H9 (cell line): ENCODE measurements at regions not wholly inside any gene's neighbourhood (a gene's known extent, or its start where the extent isn't known, plus 50 kb on each side); places are given as distances from the start of the nearest gene placed in this dataset.

ENCODE experiments used
- DNase-seq: peaks from one replicate; pipeline ENCODE4 v3.0.0-alpha.2; 2017
- H2AFZ ChIP-seq: one replicate; pipeline ENCODE4 v1.6.1; 2013; ENCODE audit warnings: mild to moderate bottlenecking, low read length, control low read depth, moderate library complexity
- H2AK5ac ChIP-seq: 2 replicates; pipeline ENCODE4 v1.6.1; 2013; ENCODE audit warnings: low read length, control low read depth, mixed read lengths; ENCODE audit not compliant: insufficient read length
- H2BK120ac ChIP-seq: one replicate; pipeline ENCODE4 v1.6.1; 2013; ENCODE audit warnings: low read depth, mild to moderate bottlenecking, low read length, control low read depth, inconsistent platforms; ENCODE audit not compliant: poor library complexity, severe bottlenecking
- H2BK12ac ChIP-seq: 2 replicates; pipeline ENCODE4 v1.6.1; 2013; ENCODE audit warnings: low read length, control low read depth, mixed read lengths, low read depth; ENCODE audit not compliant: insufficient read length
- H2BK15ac ChIP-seq: 2 replicates; pipeline ENCODE4 v1.6.1; 2013; ENCODE audit warnings: low read depth, low read length, control low read depth
- H2BK20ac ChIP-seq: one replicate; pipeline ENCODE4 v1.6.1; 2013; ENCODE audit warnings: low read depth, mild to moderate bottlenecking, low read length, control low read depth, inconsistent platforms; ENCODE audit not compliant: poor library complexity, severe bottlenecking
- H2BK5ac ChIP-seq: 2 replicates; pipeline ENCODE4 v1.6.1; 2013; ENCODE audit warnings: low read length, control low read depth, mixed read lengths; ENCODE audit not compliant: insufficient read length
- H3K14ac ChIP-seq: 2 replicates; pipeline ENCODE4 v1.6.1; 2013; ENCODE audit warnings: low read length, control low read depth; ENCODE audit not compliant: insufficient read depth
- H3K18ac ChIP-seq: 2 replicates; pipeline ENCODE4 v1.6.1; 2013; ENCODE audit warnings: low read depth, mild to moderate bottlenecking, mixed read lengths, low read length, control low read depth; ENCODE audit not compliant: insufficient read length
- H3K23ac ChIP-seq: 2 replicates; pipeline ENCODE4 v1.6.1; 2013; ENCODE audit warnings: low read length, control low read depth, mixed read lengths, low read depth; ENCODE audit not compliant: insufficient read length
- H3K23me2 ChIP-seq: 2 replicates; pipeline ENCODE4 v1.6.1; 2013; ENCODE audit warnings: low read depth, mild to moderate bottlenecking, mixed read lengths, low read length, control low read depth; ENCODE audit not compliant: insufficient read length, poor library complexity, severe bottlenecking
- H3K27ac ChIP-seq: 2 replicates; pipeline ENCODE4 v1.5.1; 2013; ENCODE audit warnings: low read length, control low read depth, mixed read lengths, low read depth; ENCODE audit not compliant: insufficient read length
- H3K27me3 ChIP-seq: 2 replicates; pipeline ENCODE4 v1.6.1; 2013; ENCODE audit warnings: low read length, control low read depth, inconsistent platforms; ENCODE audit not compliant: insufficient read depth
- H3K4ac ChIP-seq: 2 replicates; pipeline ENCODE4 v1.6.1; 2013; ENCODE audit warnings: low read depth, mild to moderate bottlenecking, control low read depth, inconsistent platforms, low read length, moderate library complexity
- H3K4me1 ChIP-seq: 2 replicates; pipeline ENCODE4 v1.6.1; 2013; ENCODE audit warnings: low read length, control low read depth, inconsistent platforms; ENCODE audit not compliant: insufficient read depth
- H3K4me2 ChIP-seq: 2 replicates; pipeline ENCODE4 v1.6.1; 2013; ENCODE audit warnings: low read length, control low read depth, mixed read lengths; ENCODE audit not compliant: insufficient read length, insufficient read depth
- H3K56ac ChIP-seq: 2 replicates; pipeline ENCODE4 v1.6.1; 2013; ENCODE audit warnings: low read depth, mild to moderate bottlenecking, mixed read lengths, low read length, control low read depth; ENCODE audit not compliant: insufficient read length
- H3K79me1 ChIP-seq: 2 replicates; pipeline ENCODE4 v1.6.1; 2013; ENCODE audit warnings: low read depth, mild to moderate bottlenecking, moderate library complexity, low read length, control low read depth, inconsistent platforms; ENCODE audit not compliant: insufficient read depth, poor library complexity, severe bottlenecking
- H3K79me2 ChIP-seq: 2 replicates; pipeline ENCODE4 v1.6.1; 2013; ENCODE audit warnings: low read length, control low read depth, inconsistent platforms; ENCODE audit not compliant: insufficient read depth
- H3K9ac ChIP-seq: 2 replicates; pipeline ENCODE4 v1.6.1; 2013; ENCODE audit warnings: low read length, control low read depth, mixed read lengths; ENCODE audit not compliant: insufficient read length; ENCODE audit errors: extremely low read depth
- H3K9me3 ChIP-seq: one replicate; pipeline ENCODE4 v1.6.1; 2013; ENCODE audit warnings: low read depth, low read length, inconsistent platforms; ENCODE audit not compliant: control insufficient read depth
- H3T11ph ChIP-seq: one replicate; pipeline ENCODE4 v1.6.1; 2013; ENCODE audit warnings: mild to moderate bottlenecking, low read length, control low read depth, inconsistent platforms
- H4K20me1 ChIP-seq: one replicate; pipeline ENCODE4 v1.6.1; 2013; ENCODE audit not compliant: control insufficient read depth, insufficient read length, insufficient read depth
- H4K5ac ChIP-seq: 2 replicates; pipeline ENCODE4 v1.6.1; 2013; ENCODE audit warnings: low read depth, mild to moderate bottlenecking, mixed read lengths, low read length, control low read depth; ENCODE audit not compliant: insufficient read length
- H4K8ac ChIP-seq: replicated peaks from 2 replicates; pipeline ENCODE4 v1.6.1; 2013; ENCODE audit warnings: low read length, control low read depth, mixed read lengths, low read depth; ENCODE audit not compliant: insufficient read length
- H4K91ac ChIP-seq: 2 replicates; pipeline ENCODE4 v1.6.1; 2013; ENCODE audit warnings: low read depth, mild to moderate bottlenecking, moderate library complexity, mixed read lengths, low read length, control low read depth; ENCODE audit not compliant: insufficient read length
- H3K27ac Mint-ChIP-seq, 3 experiments: 2 replicates in 2 of 3; 3 replicates in 1 of 3; pipeline ENCODE4 v1.8.0; 2020 to 2021; ENCODE audit warnings: mixed read lengths in 3 of 3, mild to moderate bottlenecking in 1 of 3, moderate library complexity in 1 of 3
- H3K27me3 Mint-ChIP-seq: 2 replicates; pipeline ENCODE4 v1.8.0; 2021; ENCODE audit warnings: low read depth, mild to moderate bottlenecking, moderate library complexity, mixed read lengths
- H3K36me3 Mint-ChIP-seq, 3 experiments: 2 replicates in 2 of 3; 3 replicates in 1 of 3; pipeline ENCODE4 v1.8.0; 2020 to 2021; ENCODE audit warnings: low read depth in 3 of 3, mixed read lengths in 3 of 3; ENCODE audit not compliant: insufficient read depth in 1 of 3
- H3K4me1 Mint-ChIP-seq, 2 experiments: 2 replicates each; pipeline ENCODE4 v1.8.0; 2020; ENCODE audit warnings: mixed read lengths in 2 of 2
- H3K4me3 Mint-ChIP-seq, 2 experiments: 2 replicates in 1 of 2; 3 replicates in 1 of 2; pipeline ENCODE4 v1.8.0; 2020 to 2021; ENCODE audit warnings: mild to moderate bottlenecking in 2 of 2, mixed read lengths in 2 of 2, moderate library complexity in 1 of 2
- H3K9me3 Mint-ChIP-seq, 2 experiments: 2 replicates in 1 of 2; 3 replicates in 1 of 2; pipeline ENCODE4 v1.8.0; 2020; ENCODE audit warnings: mild to moderate bottlenecking in 2 of 2, mixed read lengths in 2 of 2, moderate library complexity in 1 of 2
- CTCF ChIP-seq: fragments of 200-600 bp; sonication (generic); conservative IDR thresholded peaks from 3 replicates; pipeline ENCODE4 v1.8.0; 2021; ENCODE audit warnings: antibody characterized with exemption, mild to moderate bottlenecking
- WGBS: extraction: QIAGEN DNeasy Blood & Tissue Kit; methylation state at CpG from one replicate; pipeline ENCODE4 v1.1.7; 2013; ENCODE audit warnings: missing lambda C conversion rate, low lambda C conversion rate, mixed read lengths; ENCODE audit not compliant: insufficient read length; ENCODE audit errors: extremely low coverage; 5-methylcytosine and 5-hydroxymethylcytosine counted together

DNA sequence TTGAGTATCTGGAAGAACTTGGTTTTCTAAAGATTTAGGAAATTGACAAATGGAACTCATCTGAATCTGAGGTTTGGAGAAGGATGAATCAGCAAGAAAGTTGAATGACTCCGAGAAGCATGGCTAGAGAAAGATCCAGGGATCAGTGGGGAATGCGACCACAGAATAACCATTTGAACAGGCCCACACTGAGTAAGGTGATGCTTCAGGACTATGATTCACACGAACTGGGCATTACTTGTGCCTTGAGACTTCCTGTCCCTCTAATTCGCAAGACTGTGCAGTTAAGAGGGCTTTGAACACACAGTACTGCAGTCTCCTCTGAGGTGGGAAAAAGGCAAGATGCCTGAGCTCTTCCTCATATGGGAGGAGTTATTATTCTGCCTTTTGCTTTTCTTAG is 395.5 kb upstream of the POM121L12 start:
- Histone ChIP-seq H4K91ac (no peak overlapping the region), H3K27me3 (no peaks in the 10 kb centered on the region), H3K18ac (no peak overlapping the region), H3K56ac (no peak overlapping the region), H3K4ac (no peak overlapping the region), H3K4me1 (peaks cover 5% of the 10 kb centered on the region; the same call in 1 of the 2 replicates), H4K8ac (no peak overlapping the region), H2BK20ac (no peak overlapping the region), H4K5ac (no peak overlapping the region), H3K14ac (no peak overlapping the region), H3K79me1 (no peaks in the 10 kb centered on the region), H3K27ac (no peak overlapping the region), H3K23me2 (no peaks in the 10 kb centered on the region), H2AFZ (no peak overlapping the region), H3K9me3 (no peaks in the 10 kb centered on the region), H3T11ph (no peak overlapping the region), H3K4me2 (no peak overlapping the region), H3K23ac (no peak overlapping the region), H4K20me1 (no peaks in the 10 kb centered on the region), H2BK5ac (no peak overlapping the region), H2BK120ac (no peak overlapping the region), H2AK5ac (no peak overlapping the region), H3K79me2 (no peaks in the 10 kb centered on the region), H2BK15ac (no peak overlapping the region), H3K9ac (no peak overlapping the region), H2BK12ac (no peak overlapping the region)
- DNase-seq = no peak
- TF ChIP-seq CTCF = no peak
- Mint-ChIP-seq H3K36me3 (no peaks in the 10 kb centered on the region; a peak in 2 of 7 replicates), H3K4me1 (peaks cover 36 to 37% of the 10 kb centered on the region in 2 experiments), H3K4me3 (no peak overlapping the region), H3K27ac (peak overlapping the region in 2 of 3 experiments; percentile 8 to 72; a peak in 5 of 7 replicates), H3K9me3 (no peaks in the 10 kb centered on the region), H3K27me3 (no peaks in the 10 kb centered on the region; the same call in 1 of the 2 replicates)
- no CpG with 5 or more reads among the region's 4 CpGs for WGBS
